LNCAP (cell line): ENCODE measurements at regions not wholly inside any gene's neighbourhood (a gene's known extent, or its start where the extent isn't known, plus 50 kb on each side); places are given as distances from the start of the nearest gene placed in this dataset.

ENCODE experiments used
- CTCF ChIP-seq: fragments of 450-650 bp; IDR thresholded peaks from 2 replicates; pipeline ENCODE4 v1.5.1; 2017; ENCODE audit warnings: mild to moderate bottlenecking

- TF ChIP-seq CTCF = no peak
These were observed 402.0 kb upstream of the TNRC6C start for GRCh38 chr17:77556383-77557061.

DNA sequence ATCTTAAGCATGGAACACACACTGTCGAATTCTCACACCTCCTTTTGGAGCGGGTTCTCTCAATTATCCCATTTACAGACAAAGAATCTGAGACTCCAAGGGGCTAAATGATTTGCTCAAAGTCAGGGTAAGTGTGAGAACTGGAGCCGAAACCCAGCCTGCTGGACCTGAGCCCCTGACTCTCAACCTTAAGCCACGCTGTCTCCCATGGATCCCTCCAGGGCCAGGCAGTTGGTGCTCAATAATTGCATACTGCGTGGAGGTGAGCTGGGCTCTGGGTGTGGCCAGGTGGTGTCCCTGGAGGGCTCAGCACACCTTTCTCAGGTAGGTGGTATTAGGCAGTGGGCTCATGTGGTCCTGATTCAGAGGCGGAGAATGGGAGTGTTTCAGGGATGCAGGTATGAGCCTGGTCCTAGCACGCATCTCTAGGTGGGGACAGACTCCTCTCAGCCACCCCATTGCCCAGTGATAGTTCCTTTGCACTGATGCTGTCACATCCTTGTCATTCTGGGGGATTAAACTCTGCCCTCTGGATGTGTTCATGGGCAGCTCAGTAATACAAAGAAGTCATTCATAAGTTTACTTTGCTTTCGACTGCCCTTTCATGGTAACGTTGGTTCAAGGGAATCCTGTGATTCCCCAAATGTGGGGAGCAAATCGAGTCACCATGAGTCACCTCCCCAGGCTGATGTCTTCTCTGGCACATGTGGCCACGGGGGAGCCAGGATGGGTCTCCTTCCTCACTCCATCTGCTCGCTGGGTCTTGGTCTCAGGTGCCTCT, 399.5 kb upstream of the TNRC6C start:
- no peak for TF ChIP-seq CTCF

DNA sequence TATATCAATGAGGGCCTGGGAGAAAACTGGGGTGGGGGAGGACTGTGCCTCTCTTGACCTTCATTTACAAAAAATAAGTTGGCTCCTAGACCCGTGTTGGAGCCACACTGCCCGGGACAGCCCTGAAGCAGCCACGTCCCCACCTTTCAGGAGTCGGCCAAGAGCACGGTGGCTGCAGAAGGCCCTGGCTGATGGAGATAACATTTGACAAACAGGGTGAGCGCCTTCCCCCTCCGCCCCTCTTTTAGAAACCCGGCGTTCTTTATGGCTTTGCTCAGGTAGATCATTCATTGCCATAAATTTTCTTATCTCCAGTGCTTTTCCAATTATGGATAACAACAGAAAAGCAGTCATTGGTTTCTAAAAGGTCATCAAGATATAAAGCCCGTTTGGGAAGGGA, 398.1 kb upstream of the TNRC6C start:
- no peak for TF ChIP-seq CTCF

DNA sequence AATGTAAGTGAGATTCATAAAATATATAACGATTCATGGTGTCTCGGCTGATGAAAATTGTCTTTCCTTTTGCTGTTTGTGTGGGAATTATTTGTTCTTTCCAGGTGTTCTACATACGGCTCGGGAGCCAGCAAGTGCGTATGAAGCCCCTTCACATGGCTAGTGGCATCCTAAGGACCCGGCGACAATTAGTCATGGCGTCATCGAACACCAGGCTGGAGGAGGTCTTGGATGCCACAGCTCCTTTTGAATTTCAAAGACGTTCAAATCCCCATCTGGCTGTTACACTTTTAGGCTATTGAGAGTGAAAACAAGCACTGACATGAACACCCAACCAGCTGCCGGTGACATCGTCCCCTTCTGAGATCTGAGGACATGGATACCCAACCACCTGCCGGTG, 397.7 kb upstream of the TNRC6C start:
- TF ChIP-seq CTCF = no peak

DNA sequence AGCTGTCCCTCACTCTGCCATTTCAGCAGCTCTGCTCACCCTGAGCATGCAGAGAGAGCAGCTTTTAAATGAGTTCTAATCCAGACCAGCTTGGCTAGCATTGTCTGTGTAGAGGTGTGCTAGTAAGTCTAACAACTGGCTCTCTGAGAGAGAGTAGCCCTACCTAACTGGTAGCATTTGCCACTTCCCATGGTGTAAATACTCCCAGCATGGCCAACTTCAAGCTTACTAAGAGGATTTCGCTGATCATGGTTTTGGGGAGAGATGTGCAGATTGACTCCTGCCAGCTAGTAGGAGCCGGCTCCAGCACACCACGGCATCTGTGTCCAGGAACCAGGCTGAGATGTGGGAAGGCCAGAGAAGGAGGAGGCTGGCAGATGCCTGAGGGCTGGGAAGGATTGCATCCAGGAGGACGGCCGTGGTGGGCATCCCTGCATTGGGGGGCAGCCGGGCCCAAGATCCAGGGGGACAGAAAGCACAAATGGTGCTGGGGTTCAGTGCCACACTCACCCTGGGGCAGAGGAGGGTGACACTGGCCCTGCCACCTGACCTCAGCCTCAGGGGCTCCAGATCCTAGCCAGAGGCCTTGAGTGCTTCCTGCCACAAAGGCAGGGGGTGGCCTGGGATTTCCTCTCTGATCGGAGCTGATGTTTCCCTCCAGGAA, 394.9 kb upstream of the TNRC6C start:
- TF ChIP-seq CTCF = no peak

DNA sequence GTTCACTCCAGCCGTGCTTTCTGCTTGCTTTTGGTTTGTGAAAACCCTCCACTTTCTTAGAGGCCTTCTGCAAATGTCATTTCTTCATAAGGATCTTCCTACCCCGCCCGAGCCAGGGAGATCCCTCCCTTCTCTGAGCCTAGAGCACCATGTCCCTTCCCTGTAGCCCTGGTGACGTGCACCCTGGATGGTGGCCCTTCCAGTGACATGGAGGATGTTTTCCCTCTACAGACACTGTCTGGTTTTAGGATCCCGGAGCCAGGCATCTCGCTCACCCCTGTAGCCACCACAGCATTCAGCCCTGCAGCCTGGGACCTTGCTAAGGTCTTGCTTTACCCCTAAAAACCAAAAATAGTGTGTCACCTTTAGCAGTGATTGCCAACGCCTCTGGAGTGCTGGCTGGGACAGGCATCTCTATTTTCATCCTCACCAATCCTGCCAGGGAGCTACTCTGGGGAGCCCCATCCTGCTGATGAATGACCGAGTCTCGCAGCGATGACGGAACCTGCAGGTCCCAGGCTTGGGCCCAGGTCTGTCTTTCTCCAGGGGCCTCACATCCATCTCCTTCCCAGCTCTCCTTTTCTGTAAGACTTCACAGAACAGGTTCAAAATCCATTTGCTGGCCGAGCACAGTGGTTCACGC, 394.1 kb upstream of the TNRC6C start:
- TF ChIP-seq CTCF = no peak

- TF ChIP-seq CTCF = no peak
These were observed 393.3 kb upstream of the TNRC6C start for GRCh38 chr17:77565166-77565565.
